ENCODE measurements at regions not wholly inside any gene's neighbourhood (a gene's known extent, or its start where the extent isn't known, plus 50 kb on each side); places are given as distances from the start of the nearest gene placed in this dataset.
"Not testable (repeated sequence)": the region's sequence is repeated elsewhere in the genome, so short reads cannot be mapped to it uniquely, and the experiment has no call there.

DNA sequence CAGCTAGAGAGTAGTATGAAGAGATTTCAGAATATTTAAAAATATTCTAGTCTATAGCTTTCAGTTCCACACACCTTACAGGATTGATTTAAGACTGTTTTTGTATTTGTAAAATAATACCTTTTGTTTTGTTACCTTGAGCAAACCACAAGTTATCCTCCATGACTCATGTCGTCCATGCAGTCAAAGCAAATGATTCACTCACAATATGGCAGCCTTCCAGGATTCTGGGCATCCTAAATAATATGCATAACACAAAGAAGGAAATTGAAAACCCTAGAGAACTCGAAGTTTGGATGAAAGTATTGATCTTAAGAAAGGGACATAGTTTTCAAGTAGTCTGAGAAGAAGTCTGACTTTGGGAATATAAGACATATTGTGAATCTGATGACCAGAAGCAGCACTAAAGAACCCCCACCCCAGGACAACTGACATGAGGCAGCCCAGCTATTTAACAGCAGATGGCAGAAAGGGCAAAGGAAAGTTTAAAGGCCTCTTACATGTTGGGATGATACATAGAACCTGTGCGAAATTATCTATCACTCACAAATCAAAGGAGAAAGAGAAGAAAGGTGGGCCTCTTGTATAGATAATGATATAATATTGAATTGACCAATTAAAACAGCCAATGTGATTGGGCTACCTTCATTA lies 857.9 kb downstream of the BRINP3 start:
- no peak for DNase-seq

DNA sequence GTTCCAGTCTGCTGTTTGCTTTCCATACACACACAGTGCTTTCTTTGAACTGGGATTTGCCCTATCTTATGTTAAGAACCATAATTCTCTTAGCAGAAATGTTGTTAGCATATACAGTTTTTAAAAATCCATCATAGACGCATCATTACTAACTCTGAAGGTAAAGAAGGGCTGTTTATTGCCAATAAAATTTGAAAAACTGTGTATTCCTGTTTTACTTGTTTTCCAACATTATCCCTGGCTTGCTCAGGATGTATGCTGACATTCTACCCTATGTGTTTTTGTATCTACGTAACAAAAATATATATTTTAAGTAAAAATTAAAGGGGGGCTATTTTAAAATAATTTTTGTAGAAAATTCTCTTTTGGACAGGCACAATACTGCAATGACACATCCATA lies 857.2 kb downstream of the BRINP3 start:
- DNase-seq = no peak

DNA sequence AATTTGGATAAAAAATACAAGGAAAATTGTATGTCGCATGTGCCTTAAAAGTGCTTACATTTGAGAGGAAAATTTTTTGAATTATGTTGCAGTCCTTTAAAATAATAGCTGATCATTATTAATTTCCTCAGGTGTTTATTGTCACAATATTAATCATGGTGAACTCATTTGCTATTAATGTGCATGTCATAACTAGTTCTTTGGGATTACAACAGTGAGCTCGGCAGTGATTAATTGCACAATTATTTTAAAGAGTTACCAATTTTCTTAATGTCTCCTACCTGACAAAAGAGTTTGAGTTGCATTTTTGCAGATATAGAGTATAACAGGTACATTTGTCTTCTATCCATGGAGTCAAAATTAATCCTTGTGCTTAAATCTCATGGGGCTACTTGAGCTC lies 854.3 kb downstream of the BRINP3 start:
- DNase-seq = no peak

GRCh38 chr1:189627427-189627826 lies 850.2 kb downstream of the BRINP3 start:
- no peak for DNase-seq

DNA sequence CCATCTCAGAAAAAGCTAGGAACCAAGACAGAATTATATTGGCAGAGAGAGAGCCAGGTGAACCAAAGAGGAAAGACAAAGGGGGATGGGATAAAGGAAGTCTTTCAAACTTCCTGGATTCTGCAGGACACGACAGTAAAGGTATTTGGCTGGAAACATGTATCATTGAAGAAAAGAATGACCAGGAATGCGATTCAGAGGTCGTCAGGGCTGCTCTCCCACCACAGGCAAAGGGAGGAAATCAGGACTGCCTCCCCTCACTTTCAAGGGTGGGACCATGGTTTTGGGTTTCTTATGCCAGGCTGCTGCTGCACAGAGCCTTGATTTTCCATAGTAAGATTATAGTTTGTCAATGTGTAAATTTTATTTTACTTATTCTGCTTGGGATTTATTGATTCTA lies 848.8 kb downstream of the BRINP3 start:
- no peak for DNase-seq

GRCh38 chr1:189633658-189634057 lies 844.0 kb downstream of the BRINP3 start:
- no peak for DNase-seq

DNA sequence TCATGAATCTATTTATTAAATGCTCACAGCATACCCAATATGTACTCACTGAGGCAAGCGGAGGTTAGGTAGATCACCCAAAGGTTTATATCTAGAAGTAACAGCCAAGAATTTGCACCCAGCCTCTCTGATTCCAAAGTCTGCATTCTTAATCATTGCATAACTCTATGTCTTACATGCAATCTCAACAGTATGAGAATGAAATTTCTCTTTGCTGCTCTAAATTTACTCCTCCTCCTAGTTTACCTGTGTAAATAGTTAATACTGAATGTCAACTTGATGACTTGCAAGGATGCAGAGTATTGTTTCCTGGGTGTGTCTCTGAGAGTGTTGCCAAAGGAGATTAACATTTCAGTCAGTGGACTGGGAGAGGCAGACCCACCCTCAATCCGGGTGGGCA lies 840.6 kb downstream of the BRINP3 start:
- no peak for DNase-seq

DNA sequence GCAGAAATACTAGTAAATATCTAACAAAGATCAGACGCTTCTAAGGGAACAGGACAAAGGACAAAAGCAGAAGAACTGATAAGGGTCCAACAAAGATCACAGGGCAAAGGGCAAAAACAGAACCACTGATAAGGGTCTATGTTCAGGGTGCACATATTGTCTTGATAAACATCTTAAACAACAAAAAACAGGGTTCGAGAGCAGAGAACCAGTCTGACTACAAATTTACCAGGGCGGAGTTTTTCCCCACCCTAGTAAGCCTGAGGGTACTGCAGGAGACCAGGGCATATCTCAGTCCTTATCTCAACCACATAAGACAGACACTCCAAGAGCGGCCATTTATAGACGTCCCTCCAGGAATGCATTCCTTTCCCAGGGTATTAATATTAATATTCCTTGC lies 833.5 kb downstream of the BRINP3 start:
- DNase-seq = not testable (repeated sequence)

DNA sequence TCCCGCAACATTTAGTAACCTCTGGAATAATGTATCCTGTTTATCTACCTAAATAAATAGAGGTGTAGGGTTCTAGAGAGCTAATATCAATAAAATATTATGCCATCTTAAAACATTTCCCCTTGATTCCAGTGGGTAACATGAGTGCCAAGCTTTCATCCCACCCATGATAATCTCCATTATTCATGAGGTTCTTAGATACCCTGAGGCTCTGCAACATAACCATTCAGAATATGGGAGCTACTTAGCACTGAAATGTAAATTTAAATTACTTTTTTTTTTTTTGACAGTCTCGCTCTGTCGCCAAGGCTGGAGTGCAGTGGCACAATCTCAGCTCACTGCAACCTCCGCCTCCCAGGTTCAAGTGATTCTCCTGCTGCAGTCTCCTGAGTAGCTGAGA lies 832.7 kb downstream of the BRINP3 start:
- DNase-seq = no peak

GRCh38 chr1:189646066-189646465 lies 831.6 kb downstream of the BRINP3 start:
- no peak for DNase-seq

GRCh38 chr1:189654906-189655305 lies 822.8 kb downstream of the BRINP3 start:
- DNase-seq = no peak

DNA sequence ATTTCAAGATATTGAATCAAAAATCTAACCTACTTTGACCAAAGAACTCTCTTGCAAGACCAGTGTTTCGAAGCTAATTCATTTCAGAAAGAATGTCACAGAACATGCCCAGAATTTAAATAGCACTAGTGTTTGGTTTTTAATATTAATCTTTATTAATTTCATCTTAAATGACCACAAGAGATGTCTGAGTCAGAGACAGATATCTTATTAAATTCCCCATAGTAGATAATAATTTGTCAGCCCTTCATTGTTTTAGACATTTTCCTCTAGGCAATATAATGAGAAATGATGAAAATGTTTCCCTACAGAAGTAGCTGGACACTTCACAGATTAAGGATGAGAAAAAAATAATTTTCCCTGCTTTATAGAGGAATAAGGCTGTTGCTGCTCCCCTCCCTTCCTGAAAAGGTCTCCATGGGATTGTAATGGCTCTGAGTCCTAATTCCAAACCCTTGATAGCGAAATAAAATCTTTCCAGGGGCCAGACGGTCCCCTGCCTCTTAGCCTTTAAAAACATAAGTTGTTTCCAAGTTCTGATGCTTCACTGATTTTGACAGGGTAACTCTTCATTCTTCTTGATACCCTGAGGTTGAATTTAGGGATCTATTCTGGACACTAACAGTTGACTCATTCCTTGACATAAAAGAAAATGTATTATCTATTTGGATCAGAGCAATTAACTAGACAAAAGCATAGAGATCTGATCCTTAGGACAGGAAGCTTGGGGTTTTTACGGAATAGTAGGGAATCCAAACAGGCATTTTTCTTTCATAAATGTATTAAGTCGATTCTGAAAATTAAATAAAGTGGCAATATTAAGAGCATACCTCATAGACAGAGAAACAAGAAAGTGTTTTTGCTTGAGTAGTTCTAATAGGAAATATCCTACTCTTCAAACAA lies 820.8 kb downstream of the BRINP3 start:
- no peak for DNase-seq

DNA sequence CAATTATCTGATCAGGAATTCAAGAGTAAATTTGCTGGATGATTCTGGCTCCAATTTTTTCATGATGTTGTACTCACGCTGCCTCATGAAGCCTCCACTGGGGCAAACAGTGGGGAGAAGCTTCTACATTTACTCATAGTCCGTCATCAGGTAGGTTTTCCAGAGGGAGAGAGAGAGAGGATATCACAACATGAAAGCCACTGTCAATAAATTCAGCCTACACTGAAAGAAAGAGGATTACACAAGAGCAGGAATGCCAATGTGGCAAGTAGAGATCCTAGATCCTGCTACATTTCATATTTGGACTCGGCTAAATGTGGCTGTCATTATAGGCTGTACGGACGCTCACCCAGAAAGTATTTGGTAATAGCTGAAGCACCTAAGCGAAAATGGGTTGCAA lies 819.9 kb downstream of the BRINP3 start:
- no peak for DNase-seq

DNA sequence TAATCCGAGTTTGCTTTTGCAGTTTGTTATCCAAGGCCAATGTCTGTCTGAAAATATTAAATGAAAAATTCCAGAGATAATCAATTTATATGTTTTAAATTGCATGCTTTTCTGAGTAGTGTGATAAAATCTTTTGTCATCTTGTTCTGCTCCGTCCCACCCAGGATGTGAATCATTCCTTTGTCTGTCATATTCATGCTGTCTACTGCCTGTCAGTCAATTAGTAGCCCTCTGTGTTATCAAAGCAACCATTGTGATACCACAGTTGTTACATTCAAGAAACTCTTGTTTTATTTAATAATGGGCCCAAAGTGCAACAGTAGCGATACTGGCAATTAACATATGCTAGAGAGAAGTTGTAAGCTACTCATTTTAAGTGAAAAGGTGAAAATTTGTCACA lies 819.3 kb downstream of the BRINP3 start:
- no peak for DNase-seq

GRCh38 chr1:189659731-189660130 lies 817.9 kb downstream of the BRINP3 start:
- DNase-seq = no peak

DNA sequence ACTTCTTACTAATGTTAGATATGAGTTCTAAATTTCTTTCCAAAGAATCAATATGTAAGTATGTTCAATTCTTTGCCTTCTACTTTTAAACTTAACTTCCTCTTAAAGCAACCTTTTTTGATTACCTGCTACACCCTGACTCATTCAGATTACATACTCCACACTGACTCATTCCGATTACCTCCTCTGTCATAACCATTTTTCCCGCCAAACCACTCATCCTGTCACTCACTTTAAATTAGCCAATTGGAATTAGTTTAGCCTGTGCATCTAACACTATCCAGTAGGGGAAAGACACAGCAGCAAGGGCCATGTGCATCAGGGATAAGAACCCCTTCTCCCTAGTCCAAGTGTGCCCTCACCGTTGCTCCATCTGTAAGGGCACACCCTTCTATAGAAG lies 815.5 kb downstream of the BRINP3 start:
- no peak for DNase-seq

- no peak for DNase-seq
Observed at GRCh38 chr1:189669846-189670245, 807.8 kb downstream of the BRINP3 start.

DNA sequence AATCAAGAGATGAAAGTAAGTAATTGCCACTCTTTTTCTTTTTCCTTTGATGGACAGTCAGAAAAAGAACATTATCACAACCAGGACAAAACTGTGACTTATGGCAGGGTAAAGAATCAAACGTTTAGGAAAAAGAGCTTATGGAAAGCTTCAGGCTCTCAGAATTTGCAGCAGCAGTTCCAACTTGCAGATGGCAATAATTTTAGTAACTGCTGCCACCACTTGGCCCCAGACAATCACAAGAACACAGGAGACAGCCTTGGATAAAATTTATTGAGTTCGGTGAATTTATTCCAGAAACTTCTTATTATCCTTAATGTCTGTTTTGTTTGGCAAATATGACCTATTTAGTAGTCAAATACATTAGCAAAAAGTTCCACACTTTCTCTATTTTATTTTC lies 804.4 kb downstream of the BRINP3 start:
- peak; percentile 27 for DNase-seq

DNA sequence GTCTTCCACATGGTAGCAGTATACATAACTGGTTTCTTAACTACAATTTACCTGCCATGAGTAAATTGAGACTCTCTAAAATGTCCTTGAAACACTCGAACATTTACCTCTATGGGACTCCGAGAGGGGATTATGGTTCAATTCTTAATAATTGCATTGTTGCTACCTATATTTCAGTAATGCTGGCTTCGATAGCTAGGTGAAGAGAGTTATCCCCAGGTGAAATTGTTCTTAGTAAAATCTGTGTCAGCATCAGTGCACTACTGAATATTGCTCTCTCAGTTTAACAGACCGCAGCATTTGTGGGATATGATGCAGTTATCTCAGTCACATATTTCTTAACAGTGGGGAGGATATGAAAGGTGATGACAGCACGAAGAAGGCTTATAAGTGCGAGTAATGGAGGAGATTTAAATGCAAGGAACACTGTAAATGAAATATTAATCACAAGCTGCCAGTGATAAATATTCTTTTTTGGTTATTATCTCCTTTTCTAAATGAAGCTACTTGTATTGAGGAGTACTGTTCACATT lies 801.9 kb downstream of the BRINP3 start:
- no peak for DNase-seq

DNA sequence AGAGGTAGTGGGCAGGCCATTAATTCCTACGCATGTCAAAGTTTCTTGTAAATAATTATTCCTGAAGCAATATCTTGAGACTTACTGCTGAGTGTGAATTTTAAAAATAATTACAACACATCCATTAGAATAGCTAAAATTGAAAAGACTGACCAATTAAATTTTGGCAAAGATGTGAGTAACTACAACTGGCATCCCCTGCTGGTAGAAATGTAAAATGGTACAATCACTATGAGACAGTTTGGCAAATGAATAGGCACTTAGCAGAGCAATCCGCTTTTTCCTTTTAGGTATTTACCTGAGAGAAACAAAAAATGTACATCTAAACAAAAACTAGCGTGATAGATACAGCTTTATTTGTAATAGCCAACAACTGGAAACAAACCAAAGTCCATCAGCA lies 798.9 kb downstream of the BRINP3 start:
- DNase-seq = no peak

- no peak for DNase-seq
Observed at GRCh38 chr1:189681252-189681919, 796.3 kb downstream of the BRINP3 start.

DNA sequence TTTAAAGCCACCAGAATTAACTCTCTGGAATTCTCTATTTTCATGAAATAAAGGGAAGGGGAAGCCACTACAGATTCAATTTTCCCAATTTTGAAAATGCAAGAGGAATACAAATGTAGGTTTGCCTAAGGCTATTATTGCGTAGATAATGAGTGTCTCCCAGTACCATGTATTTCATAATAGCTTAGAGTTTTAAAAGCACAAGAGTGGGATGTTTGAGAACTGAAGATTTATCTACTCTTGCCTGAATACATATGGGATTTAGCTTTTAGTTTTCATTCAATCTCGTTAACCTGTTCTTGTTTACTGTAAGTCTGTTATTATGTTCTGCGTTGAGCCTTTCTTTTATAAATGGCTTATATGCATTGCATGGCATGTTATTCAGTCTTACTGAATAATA lies 795.1 kb downstream of the BRINP3 start:
- no peak for DNase-seq

DNA sequence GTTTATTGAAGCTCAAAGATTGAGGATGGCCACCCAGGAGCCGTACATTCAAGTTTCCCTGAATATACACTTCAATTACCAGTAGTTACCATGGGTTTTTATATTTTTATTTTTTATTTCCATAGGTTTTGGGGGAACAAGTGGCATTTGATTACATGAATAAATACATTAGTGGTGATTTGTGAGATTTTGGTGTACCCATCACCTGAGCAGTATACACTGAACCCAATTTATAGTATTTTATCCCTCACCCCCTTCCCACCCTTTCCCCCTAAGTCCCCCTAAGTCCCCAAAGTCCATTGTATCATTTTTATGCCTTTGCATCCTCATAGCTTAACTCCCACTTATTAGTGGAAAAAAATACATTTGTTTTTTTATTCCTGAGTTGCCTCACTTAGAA lies 791.4 kb downstream of the BRINP3 start:
- no peak for DNase-seq

GRCh38 chr1:189693140-189693539 lies 784.5 kb downstream of the BRINP3 start:
- no peak for DNase-seq
